ENCODE measurements at regions not wholly inside any gene's neighbourhood (a gene's known extent, or its start where the extent isn't known, plus 50 kb on each side); places are given as distances from the start of the nearest gene placed in this dataset.

- TF ChIP-seq CTCF (IDR thresholded peaks at IDR 0.05): no peak
- TF ChIP-seq POLR2A (IDR thresholded peaks at IDR 0.05): no peak
Observed at GRCh38 chr7:81632418-81632817, 137.4 kb downstream of the HGF start.

Measured in adrenal gland (tissue), 5 donors.